Activated CD8-positive, alpha-beta memory T cell treated with anti-CD3 and anti-CD28 coated beads, Interleukin-2, amount 10 ng/mL, durations not matched to agents 7 days and 5 days (primary cell): ENCODE measurements at regions not wholly inside any gene's neighbourhood (a gene's known extent, or its start where the extent isn't known, plus 50 kb on each side); places are given as distances from the start of the nearest gene placed in this dataset.
"Not testable (repeated sequence)": the region's sequence is repeated elsewhere in the genome, so short reads cannot be mapped to it uniquely, and the experiment has no call there.

ENCODE experiments used
- ATAC-seq: fragments of 150-1000 bp; cut with Tn5 transposase; one replicate; pipeline ENCODE4 v1.10.0; 2021; ENCODE audit warnings: moderate library complexity
- CTCF ChIA-PET: fragments of 350-600 bp; sonication (Branson Sonifier 250); formaldehyde crosslinking; loops from one replicate; lab custom pipeline; 2021; ENCODE audit warnings: antibody characterized with exemption; lab: Charles Lee
- DNase-seq: peaks from one replicate; pipeline ENCODE4 v3.0.0-alpha.2; 2020
- H3K27ac Mint-ChIP-seq: one replicate; pipeline ENCODE4 v1.8.0; 2021; ENCODE audit warnings: mild to moderate bottlenecking, mixed read lengths
- H3K27me3 Mint-ChIP-seq: one replicate; pipeline ENCODE4 v1.8.0; 2021; ENCODE audit warnings: mixed read lengths
- H3K36me3 Mint-ChIP-seq: one replicate; pipeline ENCODE4 v1.8.0; 2021; ENCODE audit warnings: mild to moderate bottlenecking, mixed read lengths
- H3K4me1 Mint-ChIP-seq: one replicate; pipeline ENCODE4 v1.8.0; 2021; ENCODE audit warnings: mixed read lengths
- H3K4me3 Mint-ChIP-seq: one replicate; pipeline ENCODE4 v1.8.0; 2021; ENCODE audit warnings: mild to moderate bottlenecking, moderate library complexity, mixed read lengths
- H3K9me3 Mint-ChIP-seq: one replicate; pipeline ENCODE4 v1.8.0; 2022; ENCODE audit warnings: low read depth, mixed read lengths

- CTCF ChIA-PET, result no interaction called here
- no peaks in the 10 kb centered on the region for H3K36me3 Mint-ChIP-seq
- H3K4me1 Mint-ChIP-seq, result no peaks in the 10 kb centered on the region
- no peaks in the 10 kb centered on the region for H3K9me3 Mint-ChIP-seq
- DNase-seq (no peak), ATAC-seq (no peak)
- H3K27me3 Mint-ChIP-seq, result no peaks in the 10 kb centered on the region
- no peak overlapping the region for H3K4me3 Mint-ChIP-seq
- no peak overlapping the region for H3K27ac Mint-ChIP-seq
Observed at GRCh38 chr12:74235342-74235741, 302.3 kb upstream of the ATXN7L3B start.

GRCh38 chr12:74241341-74241740, 296.3 kb upstream of the ATXN7L3B start:
- Mint-ChIP-seq H3K4me1 (no peaks in the 10 kb centered on the region), H3K27me3 (no peaks in the 10 kb centered on the region), H3K27ac (no peak overlapping the region), H3K9me3 (peaks cover 7% of the 10 kb centered on the region), H3K36me3 (no peaks in the 10 kb centered on the region), H3K4me3 (no peak overlapping the region)
- DNase-seq (no peak), ATAC-seq (no peak)
- CTCF ChIA-PET, result no interaction called here

GRCh38 chr12:74242088-74242487, 295.5 kb upstream of the ATXN7L3B start:
- DNase-seq (no peak), ATAC-seq (no peak)
- Mint-ChIP-seq H3K27me3 (no peaks in the 10 kb centered on the region), H3K4me1 (no peaks in the 10 kb centered on the region), H3K9me3 (peaks cover 7% of the 10 kb centered on the region), H3K4me3 (no peak overlapping the region), H3K36me3 (no peaks in the 10 kb centered on the region), H3K27ac (no peak overlapping the region)
- CTCF ChIA-PET, result no interaction called here

GRCh38 chr12:74245458-74245857, 292.2 kb upstream of the ATXN7L3B start:
- Mint-ChIP-seq H3K4me1 (no peaks in the 10 kb centered on the region), H3K27me3 (no peaks in the 10 kb centered on the region), H3K27ac (no peak overlapping the region), H3K9me3 (peaks cover 7% of the 10 kb centered on the region), H3K36me3 (no peaks in the 10 kb centered on the region), H3K4me3 (no peak overlapping the region)
- no peak for ATAC-seq
- CTCF ChIA-PET, result no interaction called here
- no peak for DNase-seq

- CTCF ChIA-PET, result no interaction called here
Observed at GRCh38 chr12:74250891-74251290, 286.7 kb upstream of the ATXN7L3B start.

GRCh38 chr12:74253826-74254225, 283.8 kb upstream of the ATXN7L3B start:
- H3K36me3 Mint-ChIP-seq, ATAC-seq, DNase-seq, H3K9me3 Mint-ChIP-seq, H3K27ac Mint-ChIP-seq, H3K27me3 Mint-ChIP-seq, H3K4me1 Mint-ChIP-seq, CTCF ChIA-PET, H3K4me3 Mint-ChIP-seq: not testable (repeated sequence)

More at GRCh38 chr12:74250891-74251290, 286.7 kb upstream of the ATXN7L3B start:
- Mint-ChIP-seq H3K27me3 (no peaks in the 10 kb centered on the region), H3K27ac (no peak overlapping the region), H3K36me3 (no peaks in the 10 kb centered on the region), H3K9me3 (peaks cover 3% of the 10 kb centered on the region), H3K4me1 (no peaks in the 10 kb centered on the region), H3K4me3 (no peak overlapping the region)
- DNase-seq (no peak), ATAC-seq (no peak)

- DNase-seq, result no peak
- CTCF ChIA-PET, result no interaction called here
- Mint-ChIP-seq H3K27ac (no peak overlapping the region), H3K4me1 (no peaks in the 10 kb centered on the region), H3K4me3 (no peak overlapping the region), H3K27me3 (no peaks in the 10 kb centered on the region), H3K36me3 (no peaks in the 10 kb centered on the region), H3K9me3 (no peaks in the 10 kb centered on the region)
- no peak for ATAC-seq
Observed at GRCh38 chr12:74254784-74255183, 282.9 kb upstream of the ATXN7L3B start.

- H3K27ac Mint-ChIP-seq, result no peak overlapping the region
- CTCF ChIA-PET, result no interaction called here
- no peaks in the 10 kb centered on the region for H3K36me3 Mint-ChIP-seq
- H3K27me3 Mint-ChIP-seq, result no peaks in the 10 kb centered on the region
- no peaks in the 10 kb centered on the region for H3K4me1 Mint-ChIP-seq
- DNase-seq (no peak), ATAC-seq (no peak)
- H3K9me3 Mint-ChIP-seq, result no peaks in the 10 kb centered on the region
- H3K4me3 Mint-ChIP-seq, result no peak overlapping the region
Observed at GRCh38 chr12:74259199-74259598, 278.4 kb upstream of the ATXN7L3B start.

GRCh38 chr12:74264692-74265091, 272.9 kb upstream of the ATXN7L3B start:
- no peak overlapping the region for H3K4me3 Mint-ChIP-seq
- H3K36me3 Mint-ChIP-seq, result no peaks in the 10 kb centered on the region
- no peaks in the 10 kb centered on the region for H3K27me3 Mint-ChIP-seq
- DNase-seq (no peak), ATAC-seq (no peak)
- peaks cover 5% of the 10 kb centered on the region for H3K9me3 Mint-ChIP-seq
- H3K27ac Mint-ChIP-seq, result no peak overlapping the region
- H3K4me1 Mint-ChIP-seq, result no peaks in the 10 kb centered on the region
- CTCF ChIA-PET, result no interaction called here

- CTCF ChIA-PET, H3K4me3 Mint-ChIP-seq: not testable (repeated sequence)
Observed at GRCh38 chr12:74269355-74269754, 268.3 kb upstream of the ATXN7L3B start.

GRCh38 chr12:74280156-74280655, 257.4 kb upstream of the ATXN7L3B start:
- CTCF ChIA-PET, result no interaction called here
- H3K4me1 Mint-ChIP-seq, result no peaks in the 10 kb centered on the region
- no peaks in the 10 kb centered on the region for H3K36me3 Mint-ChIP-seq
- DNase-seq, result no peak
- no peak overlapping the region for H3K27ac Mint-ChIP-seq
- H3K9me3 Mint-ChIP-seq, result peaks cover 2% of the 10 kb centered on the region
- no peak for ATAC-seq
- no peaks in the 10 kb centered on the region for H3K27me3 Mint-ChIP-seq
- no peak overlapping the region for H3K4me3 Mint-ChIP-seq

More at GRCh38 chr12:74269355-74269754, 268.3 kb upstream of the ATXN7L3B start:
- H3K4me1 Mint-ChIP-seq, H3K27ac Mint-ChIP-seq, H3K36me3 Mint-ChIP-seq, ATAC-seq, H3K9me3 Mint-ChIP-seq, H3K27me3 Mint-ChIP-seq, DNase-seq: not testable (repeated sequence)

- H3K27ac Mint-ChIP-seq, H3K4me1 Mint-ChIP-seq, H3K36me3 Mint-ChIP-seq, CTCF ChIA-PET, H3K27me3 Mint-ChIP-seq, DNase-seq, H3K4me3 Mint-ChIP-seq, H3K9me3 Mint-ChIP-seq, ATAC-seq: not testable (repeated sequence)
Observed at GRCh38 chr12:74281401-74282180, 256.0 kb upstream of the ATXN7L3B start.

- no peak for ATAC-seq
- H3K27me3 Mint-ChIP-seq, result no peaks in the 10 kb centered on the region
- no peak overlapping the region for H3K27ac Mint-ChIP-seq
- no peaks in the 10 kb centered on the region for H3K4me1 Mint-ChIP-seq
- no peak for DNase-seq
- no peaks in the 10 kb centered on the region for H3K36me3 Mint-ChIP-seq
- H3K9me3 Mint-ChIP-seq, result no peaks in the 10 kb centered on the region
- CTCF ChIA-PET, result no interaction called here
- H3K4me3 Mint-ChIP-seq, result no peak overlapping the region
Observed at GRCh38 chr12:74283646-74284045, 254.0 kb upstream of the ATXN7L3B start.

- Mint-ChIP-seq H3K4me3 (no peak overlapping the region), H3K36me3 (no peaks in the 10 kb centered on the region), H3K4me1 (no peaks in the 10 kb centered on the region), H3K27me3 (no peaks in the 10 kb centered on the region), H3K27ac (no peak overlapping the region), H3K9me3 (no peaks in the 10 kb centered on the region)
- DNase-seq (no peak), ATAC-seq (no peak)
- CTCF ChIA-PET, result no interaction called here
Observed at GRCh38 chr12:74285773-74286172, 251.9 kb upstream of the ATXN7L3B start.
